ENCODE measurements at regions not wholly inside any gene's neighbourhood (a gene's known extent, or its start where the extent isn't known, plus 50 kb on each side); places are given as distances from the start of the nearest gene placed in this dataset.

DNA sequence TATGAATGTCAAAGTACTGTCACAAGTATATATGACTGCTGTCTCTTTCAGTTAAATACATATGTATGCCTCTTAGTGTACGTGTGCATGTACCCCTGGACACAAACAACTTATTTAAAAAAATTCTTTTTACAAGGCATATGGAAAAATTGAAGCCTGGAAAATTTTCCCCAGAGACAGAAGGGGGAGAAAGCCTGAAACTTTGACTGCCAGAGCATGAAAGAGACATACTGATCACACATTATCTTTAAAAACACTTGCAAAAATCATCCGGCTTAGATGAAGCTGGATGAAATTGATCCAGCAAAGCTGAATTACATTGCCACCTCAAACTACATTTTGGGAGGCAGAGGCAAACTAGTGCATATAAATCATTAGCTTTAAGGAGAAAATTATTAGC, 88.0 kb upstream of the NFIB start:
- TF ChIP-seq, protein P1, sequence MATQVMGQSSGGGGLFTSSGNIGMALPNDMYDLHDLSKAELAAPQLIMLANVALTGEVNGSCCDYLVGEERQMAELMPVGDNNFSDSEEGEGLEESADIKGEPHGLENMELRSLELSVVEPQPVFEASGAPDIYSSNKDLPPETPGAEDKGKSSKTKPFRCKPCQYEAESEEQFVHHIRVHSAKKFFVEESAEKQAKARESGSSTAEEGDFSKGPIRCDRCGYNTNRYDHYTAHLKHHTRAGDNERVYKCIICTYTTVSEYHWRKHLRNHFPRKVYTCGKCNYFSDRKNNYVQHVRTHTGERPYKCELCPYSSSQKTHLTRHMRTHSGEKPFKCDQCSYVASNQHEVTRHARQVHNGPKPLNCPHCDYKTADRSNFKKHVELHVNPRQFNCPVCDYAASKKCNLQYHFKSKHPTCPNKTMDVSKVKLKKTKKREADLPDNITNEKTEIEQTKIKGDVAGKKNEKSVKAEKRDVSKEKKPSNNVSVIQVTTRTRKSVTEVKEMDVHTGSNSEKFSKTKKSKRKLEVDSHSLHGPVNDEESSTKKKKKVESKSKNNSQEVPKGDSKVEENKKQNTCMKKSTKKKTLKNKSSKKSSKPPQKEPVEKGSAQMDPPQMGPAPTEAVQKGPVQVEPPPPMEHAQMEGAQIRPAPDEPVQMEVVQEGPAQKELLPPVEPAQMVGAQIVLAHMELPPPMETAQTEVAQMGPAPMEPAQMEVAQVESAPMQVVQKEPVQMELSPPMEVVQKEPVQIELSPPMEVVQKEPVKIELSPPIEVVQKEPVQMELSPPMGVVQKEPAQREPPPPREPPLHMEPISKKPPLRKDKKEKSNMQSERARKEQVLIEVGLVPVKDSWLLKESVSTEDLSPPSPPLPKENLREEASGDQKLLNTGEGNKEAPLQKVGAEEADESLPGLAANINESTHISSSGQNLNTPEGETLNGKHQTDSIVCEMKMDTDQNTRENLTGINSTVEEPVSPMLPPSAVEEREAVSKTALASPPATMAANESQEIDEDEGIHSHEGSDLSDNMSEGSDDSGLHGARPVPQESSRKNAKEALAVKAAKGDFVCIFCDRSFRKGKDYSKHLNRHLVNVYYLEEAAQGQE (IDR thresholded peaks at IDR 0.05; ENCODE audit: insufficient read depth in 1 of 2, low read depth in 2 of 2, low read length in 2 of 2), result no peak
- TF ChIP-seq POLR2AphosphoS5 (IDR thresholded peaks at IDR 0.05; ENCODE audit: low read depth, low read length) (no peak), TAF1 (IDR thresholded peaks at IDR 0.05; ENCODE audit: borderline replicate concordance, insufficient read depth, low read length) (no peak)
